VCaP (cell line): ENCODE measurements at regions not wholly inside any gene's neighbourhood (a gene's known extent, or its start where the extent isn't known, plus 50 kb on each side); places are given as distances from the start of the nearest gene placed in this dataset.

Experiments
- H3K27ac ChIP-seq: fragments of 450-650 bp; 2 replicates; pipeline ENCODE4 v1.5.1; 2017
- CTCF ChIP-seq: fragments of 450-650 bp; conservative IDR thresholded peaks from 2 replicates; pipeline ENCODE4 v1.5.1; 2017; ENCODE audit warnings: mild to moderate bottlenecking, moderate library complexity

- no peak overlapping the region for H3K27ac ChIP-seq
- TF ChIP-seq CTCF: no peak
Measured at GRCh38 chr9:115395511-115396021, 277.6 kb upstream of the TNC start.

GRCh38 chr9:115396071-115396529 lies 278.1 kb upstream of the TNC start:
- no peak overlapping the region for H3K27ac ChIP-seq
- no peak for TF ChIP-seq CTCF

- H3K27ac ChIP-seq: no peak overlapping the region
- no peak for TF ChIP-seq CTCF
Measured at GRCh38 chr9:115397591-115398312, 279.8 kb upstream of the TNC start.

GRCh38 chr9:115398313-115398650 lies 280.3 kb upstream of the TNC start:
- no peak overlapping the region for H3K27ac ChIP-seq
- TF ChIP-seq CTCF: no peak

- no peak for TF ChIP-seq CTCF
- no peak overlapping the region for H3K27ac ChIP-seq
Measured at GRCh38 chr9:115398996-115399395, 281.0 kb upstream of the TNC start.

GRCh38 chr9:115400796-115401195 lies 282.8 kb upstream of the TNC start:
- TF ChIP-seq CTCF: no peak
- no peak overlapping the region for H3K27ac ChIP-seq

GRCh38 chr9:115401756-115402327 lies 283.9 kb upstream of the TNC start:
- no peak for TF ChIP-seq CTCF
- H3K27ac ChIP-seq: no peak overlapping the region
